GM19455 (cell line): ENCODE measurements at regions not wholly inside any gene's neighbourhood (a gene's known extent, or its start where the extent isn't known, plus 50 kb on each side); places are given as distances from the start of the nearest gene placed in this dataset.

Source experiments
- ATAC-seq: cut with Tn5 transposase; IDR thresholded peaks from one replicate; pipeline ENCODE4 v1.9.1; 2021; ENCODE audit not compliant: unreplicated experiment

GRCh38 chr4:62208921-62209320 is 1008.8 kb downstream of the ADGRL3 start:
- ATAC-seq, result no peak

GRCh38 chr4:62204136-62204535 is 1004.0 kb downstream of the ADGRL3 start:
- ATAC-seq, result no peak

DNA sequence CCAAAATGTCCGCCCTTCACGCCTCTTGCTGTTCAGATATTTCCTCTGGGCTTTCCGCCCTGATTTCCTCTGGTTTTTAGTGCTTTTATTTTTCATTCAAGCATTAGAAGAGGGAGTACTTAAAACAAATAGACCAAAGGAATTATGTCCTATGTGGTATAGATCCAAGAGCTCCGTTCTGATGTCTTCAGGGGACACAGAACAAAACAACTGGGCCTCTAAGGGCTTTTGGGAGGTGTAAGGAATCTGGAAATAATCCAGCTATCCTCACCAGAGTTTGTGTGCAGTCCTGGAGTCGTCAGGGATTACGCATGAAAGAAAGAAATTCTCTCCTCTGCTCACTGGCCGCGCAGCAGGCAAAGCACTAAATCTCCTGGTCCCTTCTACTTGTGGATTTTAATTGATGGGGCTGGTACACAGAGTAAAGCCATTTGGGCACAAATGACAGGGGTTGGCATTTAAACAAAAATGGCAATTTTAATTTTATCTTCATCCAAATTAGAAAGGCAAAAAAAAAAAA is 999.2 kb downstream of the ADGRL3 start:
- no peak for ATAC-seq

GRCh38 chr4:62196338-62196737 is 996.2 kb downstream of the ADGRL3 start:
- no peak for ATAC-seq

DNA sequence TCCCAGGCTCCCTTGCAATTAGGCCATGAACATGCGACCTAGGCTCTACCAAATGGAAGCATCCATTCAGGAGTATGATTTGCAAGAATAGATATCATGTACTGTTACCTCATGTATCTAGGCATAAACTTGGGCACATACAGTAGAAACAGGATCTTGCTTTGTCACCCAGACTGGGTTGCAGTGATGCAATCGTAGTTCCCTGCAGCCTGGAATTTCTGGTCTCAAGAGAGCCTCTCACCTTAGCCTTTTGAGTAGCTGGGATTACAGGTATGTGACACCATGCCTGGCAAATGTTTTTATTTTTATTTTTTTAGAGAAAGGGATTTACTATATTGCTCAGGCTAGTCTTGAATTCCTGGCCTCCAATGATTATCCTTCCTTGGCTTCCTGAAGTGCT is 994.2 kb downstream of the ADGRL3 start:
- ATAC-seq, result no peak

- no peak for ATAC-seq
Measured at GRCh38 chr4:62193761-62194160, 993.6 kb downstream of the ADGRL3 start.

- no peak for ATAC-seq
Measured at GRCh38 chr4:62191451-62192240, 991.5 kb downstream of the ADGRL3 start.

GRCh38 chr4:62170235-62170634 is 970.1 kb downstream of the ADGRL3 start:
- no peak for ATAC-seq

DNA sequence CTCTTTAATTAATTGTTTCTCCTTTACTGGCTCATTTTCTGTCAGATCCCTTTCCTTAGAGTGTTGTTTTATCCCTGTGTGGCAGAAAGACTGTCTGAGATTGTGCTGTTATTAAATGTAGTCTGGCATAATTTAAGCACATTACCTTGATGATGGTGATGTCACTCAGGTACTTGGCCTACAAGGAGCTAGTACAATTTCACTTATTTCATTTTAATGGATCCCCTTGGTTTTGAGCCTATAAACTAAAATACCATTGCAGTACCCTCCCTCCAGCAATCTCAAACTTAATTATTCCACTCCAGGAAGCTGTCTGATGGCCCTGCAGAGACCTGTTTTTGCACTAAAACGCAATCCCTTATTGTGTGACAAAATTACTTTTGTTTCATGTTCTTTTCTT is 968.6 kb downstream of the ADGRL3 start:
- no peak for ATAC-seq

DNA sequence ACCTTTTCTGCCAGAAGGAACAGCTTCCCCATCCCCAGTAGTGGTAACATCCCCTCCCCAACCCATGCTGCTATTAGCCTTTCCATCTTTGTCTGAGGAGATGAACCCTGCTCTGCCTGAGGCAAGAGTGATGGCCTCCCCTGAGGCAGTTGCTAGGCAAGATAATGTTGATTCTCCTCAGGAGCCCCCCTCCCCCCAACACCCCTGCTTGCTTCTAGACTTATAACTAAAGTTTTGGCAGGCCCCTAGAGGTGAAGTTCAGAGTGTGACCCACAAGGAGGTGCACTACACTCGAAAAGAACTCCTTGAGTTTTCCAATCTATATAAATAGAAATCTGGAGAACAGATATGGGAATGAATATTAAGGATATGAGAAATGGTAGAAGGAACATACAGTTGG is 962.5 kb downstream of the ADGRL3 start:
- no peak for ATAC-seq

GRCh38 chr4:62161446-62161845 is 961.3 kb downstream of the ADGRL3 start:
- ATAC-seq, result no peak

DNA sequence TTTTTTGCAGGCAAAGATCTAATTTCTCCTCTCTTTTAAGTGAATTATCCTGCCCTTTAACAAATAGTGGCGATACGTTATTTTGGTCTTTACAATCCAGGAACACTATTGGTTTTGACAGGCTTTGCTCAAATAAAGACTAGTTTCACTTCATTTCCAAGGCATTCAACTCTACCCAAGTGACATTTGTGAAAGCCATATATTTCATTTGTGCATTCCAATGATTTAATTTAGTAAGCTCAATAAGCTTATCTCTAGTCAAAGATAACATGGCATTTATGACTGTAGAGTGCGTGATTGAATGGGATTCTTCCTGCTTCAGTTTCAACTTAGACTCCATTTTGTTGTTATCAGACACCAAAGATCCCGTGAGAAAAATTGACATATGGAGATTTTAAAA is 959.8 kb downstream of the ADGRL3 start:
- no peak for ATAC-seq

DNA sequence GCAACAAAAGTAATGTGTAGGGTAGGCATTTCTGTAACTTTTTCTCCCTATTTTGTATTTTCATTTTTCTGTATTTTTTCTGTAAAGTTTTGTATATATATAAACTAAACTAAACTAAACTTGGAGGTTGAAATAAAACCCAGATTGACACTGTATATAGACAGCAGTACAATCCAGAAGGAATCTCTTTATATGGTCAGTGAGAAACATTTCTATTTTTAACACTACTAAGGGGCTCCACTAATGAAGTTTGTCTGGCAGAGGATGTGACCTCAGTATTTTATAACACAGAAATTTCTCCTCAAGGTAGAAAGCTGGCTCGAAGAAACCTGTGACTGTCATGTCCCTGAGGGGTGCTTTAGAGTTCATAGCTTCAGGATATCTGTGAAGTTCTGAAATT is 959.2 kb downstream of the ADGRL3 start:
- no peak for ATAC-seq

GRCh38 chr4:62156205-62156604 is 956.1 kb downstream of the ADGRL3 start:
- ATAC-seq, result no peak

- ATAC-seq, result no peak
Measured at GRCh38 chr4:62145276-62145675, 945.1 kb downstream of the ADGRL3 start.

DNA sequence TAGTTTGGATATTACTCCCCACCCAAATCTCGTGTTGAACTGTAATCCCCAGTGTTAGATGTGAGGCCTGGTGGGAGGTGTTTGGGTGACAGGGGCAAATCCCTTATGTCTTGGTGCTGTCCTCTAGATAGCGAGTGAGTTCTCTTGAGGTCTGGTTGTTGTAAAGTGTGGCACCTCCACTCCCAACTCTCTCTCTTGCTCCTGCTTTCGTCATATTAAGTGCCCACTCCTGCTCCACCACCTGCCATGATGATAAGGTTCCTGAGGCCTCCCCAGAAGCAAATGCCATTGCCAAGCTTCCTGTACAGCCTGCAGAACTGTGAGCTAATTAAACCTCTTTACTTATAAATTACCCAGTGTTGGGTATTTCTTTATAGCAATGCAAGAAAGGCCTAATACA is 944.3 kb downstream of the ADGRL3 start:
- ATAC-seq, result no peak

DNA sequence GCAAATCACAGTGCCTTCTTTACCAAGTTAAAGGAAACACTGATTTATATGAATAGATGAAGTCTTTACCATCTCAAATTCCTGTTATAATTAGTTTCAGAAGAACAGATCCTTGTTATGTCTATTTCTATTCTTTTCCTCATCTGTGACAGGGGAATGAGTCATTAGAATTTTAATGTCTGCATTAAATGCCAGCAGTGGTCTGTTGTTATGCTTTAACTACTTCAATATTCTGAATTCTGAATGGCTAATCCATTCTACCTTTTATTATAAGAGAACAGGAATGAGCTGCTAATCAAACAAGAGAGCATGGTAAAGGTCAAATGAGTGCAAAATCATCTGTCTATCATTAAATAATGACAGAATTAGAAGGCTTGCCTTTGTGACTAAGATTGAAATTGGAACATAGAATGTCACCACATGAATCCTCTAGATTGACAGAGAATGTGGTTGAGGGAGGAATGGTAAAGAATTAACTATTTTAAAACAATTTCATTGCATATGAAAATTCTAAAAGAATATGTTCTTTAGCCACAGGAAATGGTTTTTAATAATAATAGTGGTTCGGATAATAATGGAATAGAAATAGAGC is 935.5 kb downstream of the ADGRL3 start:
- no peak for ATAC-seq

DNA sequence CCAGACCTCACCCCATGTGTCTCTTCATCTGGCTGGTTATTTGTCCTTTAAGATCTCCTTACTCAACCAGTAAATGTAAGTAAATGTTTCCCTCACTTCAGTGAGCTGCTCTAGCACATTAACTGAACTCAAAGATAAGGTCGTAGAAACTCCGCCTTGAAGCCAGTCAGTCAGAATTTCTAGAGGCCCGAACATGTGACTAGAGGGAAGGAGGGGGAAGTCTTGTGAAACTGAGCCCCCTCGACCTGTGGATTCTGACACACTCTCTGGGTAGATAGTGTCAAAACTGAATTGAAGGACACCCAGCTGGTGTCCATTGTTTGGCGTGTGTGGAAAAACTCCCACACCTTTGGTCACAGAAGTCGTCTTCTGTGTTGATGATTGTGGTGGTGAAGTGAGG is 933.9 kb downstream of the ADGRL3 start:
- no peak for ATAC-seq

DNA sequence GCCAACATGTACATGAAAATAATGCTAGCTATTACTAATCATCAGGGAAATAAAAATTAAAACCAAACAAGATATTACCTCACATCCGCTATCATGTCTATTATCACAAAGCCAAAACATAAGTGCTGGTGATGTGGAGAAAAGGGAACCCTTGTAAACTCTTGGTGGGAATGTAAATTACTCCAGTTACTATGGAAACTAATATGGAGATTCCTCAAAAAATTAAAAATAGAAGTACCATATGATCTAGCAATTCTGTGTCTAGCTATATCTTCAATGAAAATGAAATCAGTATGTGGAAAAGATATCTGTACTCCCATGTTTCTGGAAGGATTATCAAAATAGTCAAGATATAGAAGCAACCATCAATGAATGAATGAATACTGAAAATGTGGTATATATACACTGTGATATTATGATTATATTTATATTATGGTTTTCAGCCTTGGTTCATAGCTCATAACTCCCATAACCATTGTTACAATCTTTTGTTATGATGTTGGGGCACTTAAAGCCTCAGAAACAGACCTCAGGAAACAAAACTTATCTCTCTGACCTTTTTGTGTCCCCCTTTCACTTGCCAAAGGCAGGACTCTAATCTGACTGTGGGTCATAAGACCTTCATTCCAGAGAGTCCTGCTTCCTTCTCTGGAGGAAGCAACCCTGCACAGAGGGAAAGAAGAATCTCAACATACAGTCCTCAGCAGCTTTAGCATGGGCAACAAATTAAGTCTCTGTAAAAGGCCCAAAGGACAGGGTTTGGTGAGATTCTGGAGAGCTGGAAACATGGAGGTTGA is 933.2 kb downstream of the ADGRL3 start:
- ATAC-seq, result no peak

GRCh38 chr4:62131049-62131448 is 930.9 kb downstream of the ADGRL3 start:
- no peak for ATAC-seq

DNA sequence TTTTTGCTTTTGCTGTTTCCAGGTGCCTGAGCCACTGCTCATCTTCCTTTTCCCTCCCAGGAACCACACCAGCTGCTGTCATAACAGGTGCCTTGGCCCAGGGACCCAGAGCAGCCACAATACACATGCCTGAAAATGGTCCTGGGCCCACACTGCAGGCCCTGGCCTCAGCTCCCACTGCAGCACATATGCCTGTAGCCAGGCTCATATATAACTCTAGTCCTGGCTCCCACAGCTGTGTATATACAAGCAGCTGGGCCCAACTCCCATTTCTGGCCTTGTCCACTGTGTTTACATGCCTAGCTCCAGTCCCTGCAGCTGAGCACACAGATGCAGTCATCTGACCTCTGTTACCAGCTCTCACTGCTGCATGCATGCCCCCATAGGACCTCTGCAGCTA is 930.5 kb downstream of the ADGRL3 start:
- no peak for ATAC-seq

DNA sequence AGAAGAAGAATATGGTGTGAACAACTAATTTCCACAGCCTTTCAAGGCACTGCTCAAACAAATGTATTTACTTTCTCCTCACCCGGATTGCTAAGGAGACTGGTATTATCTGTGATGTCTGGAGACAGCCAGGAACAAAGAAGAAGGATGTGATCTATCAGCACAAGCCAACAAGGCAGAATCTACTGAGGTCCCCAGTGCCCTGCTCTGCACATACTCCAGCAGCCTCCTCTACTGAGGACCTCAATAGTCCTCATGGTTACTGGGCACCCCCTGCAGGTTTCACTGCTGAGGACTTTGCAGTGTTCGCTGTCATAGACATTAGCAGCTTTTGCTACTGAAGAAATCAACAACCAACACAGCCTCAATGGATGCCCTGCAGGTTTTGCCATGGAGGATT is 930.1 kb downstream of the ADGRL3 start:
- no peak for ATAC-seq
